K562 (cell line): ENCODE measurements at regions not wholly inside any gene's neighbourhood (a gene's known extent, or its start where the extent isn't known, plus 50 kb on each side); places are given as distances from the start of the nearest gene placed in this dataset.

Experiments used
- ATAC-seq: fragments of 200-7000 bp; cut with Tn5 transposase; 3 replicates; pipeline ENCODE4 v1.9.1; 2020; ENCODE audit warnings: moderate library complexity
- BruUV-seq: library from RNA; stranded (reverse); fragments of 400-500 nt; replicated peaks from 2 replicates; lab custom pipeline; 2021; lab: Mats Ljungman, UMichigan
- CTCF ChIA-PET: fragments of 300-600 bp; formaldehyde crosslinking; extraction: SDS; loops from one replicate; lab custom pipeline; 2021; ENCODE audit warnings: low intra/inter-chr PET ratio; lab: Yijun Ruan, JAX
- POLR2A ChIA-PET: fragments of 300-600, 350-650 bp; sonication (Branson Sonifier 250); formaldehyde crosslinking; extraction: SDS; loops from one replicate; lab custom pipeline; 2021; ENCODE audit warnings: antibody characterized with exemption, inconsistent platforms; lab: Yijun Ruan, JAX
- DNase-seq, 4 experiments: peaks; one replicate each; pipeline versions ENCODE4 v3.0.0 to v3.0.0-alpha.2; 2011 to 2018; ENCODE audit warnings: low spot score in 3 of 4, mixed read lengths in 3 of 4; ENCODE audit errors: extremely low read depth in 1 of 4
- FAIRE-seq: peaks from 2 replicates; lab custom pipeline; 2011; peaks lifted over from hg19 to GRCh38; lab: Jason Lieb, UNC
- H2AFZ ChIP-seq: 2 replicates; pipeline ENCODE4 v1.6.0; 2011; ENCODE audit warnings: low read depth, low read length, control low read depth, inconsistent platforms
- H3K27ac ChIP-seq: fragments of 200-600 bp; 3 replicates; pipeline ENCODE4 v1.8.0; 2011; ENCODE audit warnings: low read depth, mild to moderate bottlenecking, control low read depth, inconsistent platforms, low read length, moderate library complexity, mixed read lengths; ENCODE audit errors: extremely low read depth
- H3K27me3 ChIP-seq, 2 experiments: fragments of 300-600 bp in 1 of 2; 2 replicates in 1 of 2; 3 replicates in 1 of 2; pipeline versions ENCODE4 v1.6.0 to v1.8.0; 2011; ENCODE audit warnings: inconsistent platforms in 2 of 2, low read length in 2 of 2, mild to moderate bottlenecking in 1 of 2, mixed read lengths in 1 of 2, moderate library complexity in 1 of 2; ENCODE audit not compliant: control insufficient read depth in 2 of 2, insufficient read depth in 2 of 2
- H3K36me3 ChIP-seq: fragments of 300-600 bp; 3 replicates; pipeline ENCODE4 v1.8.0; 2011; ENCODE audit warnings: mild to moderate bottlenecking, low read length, inconsistent platforms; ENCODE audit not compliant: control insufficient read depth, insufficient read depth
- H3K4me1 ChIP-seq, 2 experiments: fragments of 200-600 bp in 1 of 2; replicated peaks in 1 of 2; 2 replicates in 1 of 2; 3 replicates in 1 of 2; pipeline versions ENCODE4 v1.5.1 to v1.8.0; 2011; ENCODE audit warnings: inconsistent platforms in 2 of 2, low read length in 2 of 2, mild to moderate bottlenecking in 1 of 2, mixed read lengths in 1 of 2, moderate library complexity in 1 of 2; ENCODE audit not compliant: control insufficient read depth in 2 of 2, insufficient read depth in 2 of 2
- H3K4me2 ChIP-seq: 2 replicates; pipeline ENCODE4 v1.6.1; 2011; ENCODE audit warnings: low read length, control low read depth, inconsistent platforms, mixed read lengths; ENCODE audit not compliant: insufficient read depth
- H3K4me3 ChIP-seq: fragments of 200-600 bp; sonication (generic), shearing (Covaris generic); 2 replicates; pipeline ENCODE4 v1.5.1; 2016; ENCODE audit warnings: control low read depth, inconsistent platforms
- H3K79me2 ChIP-seq: fragments of 200-600 bp; 3 replicates; pipeline ENCODE4 v1.8.0; 2011; ENCODE audit warnings: low read length, inconsistent platforms; ENCODE audit not compliant: control insufficient read depth, insufficient read depth
- H3K9ac ChIP-seq, 2 experiments: 2 replicates each; pipeline versions ENCODE4 v1.6.0 to v1.6.1; 2011; ENCODE audit warnings: low read depth in 2 of 2, low read length in 2 of 2, control low read depth in 1 of 2, inconsistent platforms in 1 of 2, mild to moderate bottlenecking in 1 of 2, mixed read lengths in 1 of 2; ENCODE audit not compliant: insufficient read depth in 1 of 2
- H3K9me1 ChIP-seq: one replicate; pipeline ENCODE4 v1.6.0; 2011; ENCODE audit warnings: inconsistent platforms, mild to moderate bottlenecking, low read length, moderate library complexity; ENCODE audit not compliant: control insufficient read depth, insufficient read depth
- H3K9me3 ChIP-seq: replicated peaks from 2 replicates; pipeline ENCODE4 v1.5.1; 2011; ENCODE audit warnings: low read depth, low read length, inconsistent platforms; ENCODE audit not compliant: control insufficient read depth, insufficient read depth
- H4K20me1 ChIP-seq: replicated peaks from 2 replicates; pipeline ENCODE4 v1.6.1; 2011; ENCODE audit warnings: low read length, inconsistent platforms, mixed read lengths; ENCODE audit not compliant: control insufficient read depth, insufficient read depth
- BACH1 ChIP-seq: fragments of 200-800 bp; sonication (Bioruptor generic); IDR thresholded peaks from 2 replicates; pipeline ENCODE4 v1.6.1; 2016; ENCODE audit warnings: missing genetic modification characterization, missing compliant biosample characterization
- E2F5 ChIP-seq: sonication (generic); formaldehyde crosslinking; IDR thresholded peaks from 2 replicates; pipeline ENCODE4 v1.8.0; 2022; ENCODE audit warnings: mild to moderate bottlenecking, missing genetic modification reagents
- EP300 ChIP-seq: IDR thresholded peaks from 2 replicates; pipeline ENCODE4 v1.6.1; 2012; ENCODE audit warnings: low read length, improper control_type of control experiment
- ETS2 ChIP-seq: IDR thresholded peaks from 2 replicates; pipeline ENCODE4 v1.6.1; 2016; ENCODE audit warnings: borderline replicate concordance, missing genetic modification characterization, mild to moderate bottlenecking, moderate library complexity, missing compliant biosample characterization; ENCODE audit not compliant: poor library complexity, severe bottlenecking
- ETV1 ChIP-seq: fragments of 450-650 bp; conservative IDR thresholded peaks from 2 replicates; pipeline ENCODE4 v1.6.1; 2016; ENCODE audit warnings: missing genetic modification characterization, control low read depth, low read depth, missing compliant biosample characterization
- ETV5 ChIP-seq: sonication (generic); formaldehyde crosslinking; IDR thresholded peaks from 2 replicates; pipeline ENCODE4 v1.4.0; 2020; ENCODE audit warnings: low read depth, mild to moderate bottlenecking, missing genetic modification reagents
- HNRNPLL ChIP-seq: fragments of 200-400 bp; formaldehyde crosslinking; IDR thresholded peaks from 2 replicates; pipeline ENCODE4 v1.6.1; 2017; ENCODE audit warnings: low read length, low read depth, mild to moderate bottlenecking; ENCODE audit not compliant: poor library complexity, severe bottlenecking
- IRF2 ChIP-seq: sonication (generic); formaldehyde crosslinking; IDR thresholded peaks from 2 replicates; pipeline ENCODE4 v1.8.1; 2022; ENCODE audit warnings: mild to moderate bottlenecking, missing genetic modification reagents
- NCOA4 ChIP-seq: fragments of 450-650 bp; IDR thresholded peaks from 2 replicates; pipeline ENCODE4 v1.6.1; 2018; ENCODE audit warnings: mild to moderate bottlenecking; ENCODE audit not compliant: partially characterized antibody
- NEUROD1 ChIP-seq: fragments of 150-350 bp; IDR thresholded peaks from 2 replicates; pipeline ENCODE4 v1.6.1; 2014; ENCODE audit warnings: borderline replicate concordance, low read length, low read depth; ENCODE audit not compliant: partially characterized antibody
- NFIX ChIP-seq: fragments of 250-450 bp; sonication (Bioruptor Pico); IDR thresholded peaks from 2 replicates; pipeline ENCODE4 v1.4.0; 2020; ENCODE audit warnings: low read depth, mild to moderate bottlenecking, moderate library complexity
- PRMT5 ChIP-seq: sonication (generic); formaldehyde crosslinking; IDR thresholded peaks from 2 replicates; pipeline ENCODE4 v1.5.0; 2020; ENCODE audit warnings: missing genetic modification reagents
- SIN3A ChIP-seq, 2 experiments: fragments of 150-350 bp in 1 of 2; IDR thresholded peaks; 2 replicates each; pipeline ENCODE4 v1.6.1; 2011 to 2016; ENCODE audit warnings: borderline replicate concordance in 2 of 2, low read depth in 2 of 2, low read length in 2 of 2, mild to moderate bottlenecking in 2 of 2, moderate library complexity in 2 of 2; ENCODE audit not compliant: control insufficient read depth in 1 of 2
- TARDBP ChIP-seq: fragments of 450-650 bp; IDR thresholded peaks from 2 replicates; pipeline ENCODE4 v1.6.1; 2016
- USF1 ChIP-seq: sonication (generic); formaldehyde crosslinking; IDR thresholded peaks from 2 replicates; pipeline ENCODE4 v1.9.0; 2022; ENCODE audit warnings: mild to moderate bottlenecking, missing genetic modification reagents
- ZBTB34 ChIP-seq: fragments of 250-450 bp; sonication (Bioruptor Pico); IDR thresholded peaks from 2 replicates; pipeline ENCODE4 v1.8.0; 2021; ENCODE audit warnings: mild to moderate bottlenecking, moderate library complexity
- ZNF124 ChIP-seq: sonication (generic); formaldehyde crosslinking; IDR thresholded peaks from 2 replicates; pipeline ENCODE4 v1.8.1; 2022; ENCODE audit warnings: missing genetic modification reagents
- ZNF212 ChIP-seq: fragments of 450-650 bp; formaldehyde crosslinking; IDR thresholded peaks from 2 replicates; pipeline ENCODE4 v1.4.0; 2020; ENCODE audit warnings: mild to moderate bottlenecking
- WGBS: fragments of 100-300 bp; shearing (Covaris generic); methylation state at CpG from one replicate; pipeline ENCODE4 v1.1.6; 2016; ENCODE audit warnings: low coverage, mixed read lengths; ENCODE audit not compliant: insufficient coverage; ENCODE audit errors: missing lambda C conversion rate; 5-methylcytosine and 5-hydroxymethylcytosine counted together
- in situ Hi-C: fragments of 300-500 bp; cut with MboI; formaldehyde crosslinking; loops from 4 replicates; pipeline ENCODE4 v1.15.0; 2018; ENCODE audit warnings: inconsistent platforms, mixed read lengths
- intact Hi-C: fragments of 100-400 bp; cut with micrococcal nuclease; formaldehyde crosslinking; loops from 2 replicates; pipeline ENCODE4 v1.14.2; 2022
- TF ChIP-seq, protein P1 (sequence below): fragments of 450-650 bp; IDR thresholded peaks from 2 replicates; pipeline ENCODE4 v1.6.1; 2016; ENCODE audit warnings: missing biosample characterization, missing genetic modification characterization

DNA sequence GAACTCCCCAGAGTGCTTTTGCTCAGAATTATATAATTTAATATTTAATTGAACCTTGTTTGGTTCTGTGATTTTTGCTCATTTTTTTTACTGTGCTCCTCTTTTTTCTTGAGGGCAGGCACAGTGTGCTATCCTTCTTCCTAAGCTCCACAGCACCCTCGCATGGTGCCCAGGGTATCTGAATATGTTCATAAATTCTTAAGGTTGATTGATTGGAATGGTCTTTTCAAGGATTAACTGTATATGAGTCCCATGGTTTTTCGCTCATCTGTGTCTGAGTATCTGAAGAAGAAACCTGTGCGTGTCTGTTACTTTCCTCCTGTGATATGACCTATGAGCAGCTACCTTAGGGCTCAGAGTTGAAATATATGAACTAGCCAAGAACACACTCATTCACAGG is 393.7 kb downstream of the HLX start:
- DNase-seq (no peak), FAIRE-seq (no peak), ATAC-seq (no peak)
- intact Hi-C loops (no loop called here), in situ Hi-C loops (no loop called here)
- 0% methylated on average over 3 of the region's 3 CpGs for WGBS
- Histone ChIP-seq H3K79me2 (no peaks in the 10 kb centered on the region), H3K9me1 (no peaks in the 10 kb centered on the region), H3K4me3 (no peak overlapping the region), H3K4me2 (no peak overlapping the region), H3K9me3 (no peaks in the 10 kb centered on the region), H2AFZ (no peak overlapping the region), H3K36me3 (no peaks in the 10 kb centered on the region), H3K27me3 (no peaks in the 10 kb centered on the region), H3K9ac (no peak overlapping the region), H3K4me1 (no peaks in the 10 kb centered on the region), H3K27ac (no peak overlapping the region), H4K20me1 (no peaks in the 10 kb centered on the region)
- TF ChIP-seq ZNF212 (CRISPR knock-in tag) (no peak), SIN3A (IDR thresholded peaks at IDR 0.05; ENCODE audit: borderline replicate concordance in 2 of 2, control insufficient read depth in 1 of 2, low read depth in 2 of 2, low read length in 2 of 2) (no peak), ETS2 (tag) (no peak), HNRNPLL (no peak), EP300 (no peak), NFIX (CRISPR knock-in tag) (no peak), E2F5 (no peak), USF1 (CRISPR knock-in tag) (no peak), ZBTB34 (CRISPR knock-in tag) (no peak), ETV1 (tag) (no peak), ETV5 (CRISPR knock-in tag) (no peak), TARDBP (no peak), IRF2 (CRISPR knock-in tag) (no peak), ZNF124 (CRISPR knock-in tag) (no peak), NEUROD1 (no peak), BACH1 (tag) (no peak), NCOA4 (no peak), PRMT5 (no peak)
- TF ChIP-seq, protein P1, sequence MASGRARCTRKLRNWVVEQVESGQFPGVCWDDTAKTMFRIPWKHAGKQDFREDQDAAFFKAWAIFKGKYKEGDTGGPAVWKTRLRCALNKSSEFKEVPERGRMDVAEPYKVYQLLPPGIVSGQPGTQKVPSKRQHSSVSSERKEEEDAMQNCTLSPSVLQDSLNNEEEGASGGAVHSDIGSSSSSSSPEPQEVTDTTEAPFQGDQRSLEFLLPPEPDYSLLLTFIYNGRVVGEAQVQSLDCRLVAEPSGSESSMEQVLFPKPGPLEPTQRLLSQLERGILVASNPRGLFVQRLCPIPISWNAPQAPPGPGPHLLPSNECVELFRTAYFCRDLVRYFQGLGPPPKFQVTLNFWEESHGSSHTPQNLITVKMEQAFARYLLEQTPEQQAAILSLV (tag), result no peak
- POLR2A ChIA-PET, result no interaction called here
- BruUV-seq, result no TSS peak
- CTCF ChIA-PET, result interaction anchor here (0.9 kb wide), 1 partner anchor 463 kb away, joined by 3 read pairs; no protein-coding TSS in a partner anchor
